HuH-7.5 (cell line): ENCODE measurements at regions not wholly inside any gene's neighbourhood (a gene's known extent, or its start where the extent isn't known, plus 50 kb on each side); places are given as distances from the start of the nearest gene placed in this dataset.

ENCODE experiments used
- DNase-seq: peaks from one replicate; pipeline ENCODE4 v3.0.0; 2011; ENCODE audit warnings: low spot score

- no peak for DNase-seq
These were observed 73.2 kb upstream of the FSTL4 start for GRCh38 chr5:133685402-133686018.

- no peak for DNase-seq
These were observed 71.6 kb upstream of the FSTL4 start for GRCh38 chr5:133683646-133684596.

GRCh38 chr5:133682451-133682850 lies 70.1 kb upstream of the FSTL4 start:
- no peak for DNase-seq

DNA sequence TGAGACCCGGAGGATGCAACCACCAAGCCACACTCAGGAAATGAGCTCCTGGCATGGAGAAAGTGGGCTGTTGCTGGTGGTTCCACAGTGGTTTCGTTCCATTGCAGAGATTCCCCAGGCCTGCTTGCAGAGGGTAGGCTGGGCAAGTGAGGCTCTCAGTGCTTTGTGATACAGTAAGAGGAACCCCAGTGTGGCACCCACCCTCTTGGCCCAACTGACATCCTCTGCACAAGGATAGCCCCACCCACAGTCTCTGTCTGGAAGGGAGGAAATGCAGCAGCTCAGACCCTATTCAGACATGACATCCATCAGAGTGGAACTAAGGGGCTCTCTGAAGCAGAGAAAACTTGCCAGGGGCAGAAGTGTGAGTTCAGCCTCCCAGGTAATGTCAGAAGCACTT lies 69.6 kb upstream of the FSTL4 start:
- DNase-seq, result no peak

DNA sequence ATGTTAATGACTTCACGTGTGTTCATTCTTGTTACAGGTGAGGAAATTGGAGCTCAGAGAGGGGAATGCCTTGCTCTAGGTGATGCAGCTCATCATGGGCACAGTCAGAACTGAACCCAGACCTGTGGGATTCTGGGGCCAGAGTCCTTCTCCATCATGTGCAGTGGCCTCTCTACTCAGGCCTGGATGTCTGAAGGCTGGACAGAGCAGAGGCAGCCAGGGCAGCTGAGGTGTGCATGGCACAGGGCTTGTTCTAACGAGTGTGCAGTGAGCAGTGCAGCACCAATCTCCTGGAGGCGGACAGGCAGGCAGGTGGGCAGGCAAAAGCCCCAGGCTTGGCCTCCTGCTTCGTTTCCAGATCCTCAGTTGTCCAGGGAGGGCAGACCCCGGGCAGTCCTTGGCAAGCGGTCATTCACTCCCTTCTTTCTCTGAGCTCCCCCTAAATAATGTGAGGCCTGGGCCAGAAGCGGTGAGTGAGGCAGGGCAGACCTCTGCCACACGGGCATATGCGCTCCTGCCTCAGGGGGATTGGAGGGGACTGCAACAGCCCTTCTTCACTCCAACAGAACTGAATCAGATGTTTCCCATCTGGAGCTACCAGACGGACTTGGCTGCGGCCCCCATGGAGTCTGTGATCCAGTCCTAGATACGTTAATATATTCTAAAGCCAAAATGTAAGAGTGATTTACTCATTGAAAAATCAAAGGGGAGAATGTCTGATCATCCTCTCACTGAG lies 68.7 kb upstream of the FSTL4 start:
- DNase-seq, result no peak

- DNase-seq, result no peak
These were observed 67.2 kb upstream of the FSTL4 start for GRCh38 chr5:133679534-133679933.

DNA sequence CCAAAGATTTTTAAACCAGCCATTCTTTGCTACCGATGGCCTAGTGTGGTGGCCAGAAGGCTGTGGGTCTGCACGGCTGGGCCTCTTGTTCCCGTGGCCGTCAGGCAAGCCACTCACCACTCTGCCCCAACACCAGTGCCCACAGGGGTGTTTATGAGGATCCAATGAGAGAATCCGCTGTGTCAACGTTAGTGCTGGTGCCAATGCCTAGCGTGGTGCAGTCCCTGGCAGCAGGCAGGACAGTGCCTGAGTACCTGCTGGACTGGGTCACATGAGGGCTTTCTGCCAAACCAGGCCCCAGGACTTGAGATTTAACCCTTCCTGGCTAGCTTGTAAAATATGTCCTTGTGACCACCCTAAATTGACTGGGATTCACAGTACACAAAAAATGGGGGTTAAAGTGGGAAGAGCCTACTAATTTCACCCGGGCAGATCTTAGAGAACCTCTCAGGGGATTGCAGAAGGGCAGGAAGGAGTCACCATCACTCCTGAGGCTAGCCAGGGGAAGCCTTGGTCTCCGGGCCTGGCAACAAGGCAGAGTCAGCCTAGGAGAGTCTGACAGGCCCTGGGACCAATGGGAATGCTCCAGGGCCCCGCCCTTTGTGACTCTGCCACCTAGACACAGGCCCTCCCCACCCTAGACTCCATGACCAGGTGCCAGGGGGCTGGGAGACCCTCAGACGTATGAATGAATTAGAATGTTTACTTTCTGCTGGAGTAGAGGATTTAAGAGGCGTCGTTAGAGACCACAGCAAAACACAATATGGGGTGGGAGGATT lies 63.2 kb upstream of the FSTL4 start:
- no peak for DNase-seq

DNA sequence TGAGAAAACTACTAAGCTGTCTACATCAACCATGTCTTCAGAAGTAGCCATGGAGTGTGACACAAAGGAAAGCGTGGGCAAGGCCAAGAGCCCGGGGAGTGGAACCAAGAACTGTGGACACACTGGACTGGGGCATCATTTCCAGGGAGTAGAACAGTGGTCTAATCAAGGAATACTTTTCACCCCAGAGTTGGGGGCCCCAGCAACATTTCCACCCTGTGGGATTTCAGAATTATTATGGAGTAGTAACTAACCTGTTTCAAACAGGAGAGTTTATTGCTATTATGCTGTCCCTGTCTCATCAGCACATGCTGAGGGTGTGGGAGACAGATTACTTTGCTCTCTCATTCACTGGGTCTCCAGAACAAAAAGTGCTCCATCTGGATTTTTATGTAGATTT lies 58.0 kb upstream of the FSTL4 start:
- DNase-seq, result no peak

DNA sequence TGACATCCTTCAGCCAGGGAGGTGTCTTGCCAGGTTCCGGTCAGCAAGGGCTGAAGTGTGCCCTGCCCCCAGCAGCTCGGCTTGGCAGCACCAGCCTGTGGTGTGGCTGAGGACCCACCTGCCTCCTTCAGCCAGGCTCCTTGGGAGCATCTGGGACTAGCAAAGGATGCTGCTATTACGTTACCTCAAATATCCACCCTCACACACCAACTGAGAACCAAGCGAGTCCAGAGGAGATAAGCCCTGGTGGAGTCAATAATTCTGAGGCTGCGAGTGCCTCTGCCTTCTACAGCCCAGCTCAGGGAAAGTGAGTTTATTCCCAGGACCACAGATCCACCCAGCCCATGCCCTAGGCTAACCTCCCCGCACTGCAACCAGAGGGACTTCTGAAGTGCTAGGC lies 57.1 kb upstream of the FSTL4 start:
- DNase-seq, result no peak

GRCh38 chr5:133668458-133668857 lies 56.1 kb upstream of the FSTL4 start:
- no peak for DNase-seq

DNA sequence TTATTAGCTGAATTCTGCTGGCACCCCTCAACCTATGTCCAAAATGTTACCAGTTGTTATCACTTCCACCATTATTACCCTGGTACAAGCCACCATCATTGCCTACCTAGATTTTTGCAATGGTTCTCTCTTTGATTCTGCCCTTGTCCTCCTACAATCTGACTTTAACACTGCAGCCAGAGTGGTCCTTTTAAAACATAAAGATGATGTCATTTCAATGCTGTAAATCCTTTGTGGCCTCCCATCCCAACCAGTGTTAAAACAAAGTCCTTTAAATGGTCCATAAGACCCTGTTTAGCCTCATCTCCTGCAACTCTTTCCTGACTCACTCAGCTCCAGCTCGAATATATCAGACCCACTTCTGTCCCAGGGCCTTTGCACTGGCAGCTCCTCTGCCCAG lies 54.9 kb upstream of the FSTL4 start:
- no peak for DNase-seq

DNA sequence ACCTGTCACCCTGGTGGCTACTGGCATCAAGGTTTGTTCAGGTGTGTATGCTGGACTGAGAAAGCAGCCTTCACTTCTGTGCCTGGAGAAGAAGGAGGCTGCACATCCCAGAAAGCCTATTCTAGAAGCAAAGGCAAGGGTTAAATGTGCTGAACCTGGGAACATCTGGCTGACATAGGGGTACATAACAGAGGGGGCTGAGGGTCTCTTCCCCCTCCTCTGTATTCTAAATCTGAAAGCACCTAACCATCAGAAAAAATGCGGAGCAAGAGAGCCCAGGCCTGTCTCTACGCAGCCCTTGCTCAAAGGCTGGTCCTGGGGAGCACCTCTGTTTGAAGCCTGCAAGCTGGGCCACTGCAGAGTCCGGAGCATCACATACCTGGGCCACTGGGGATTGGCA lies 53.2 kb upstream of the FSTL4 start:
- DNase-seq, result no peak

GRCh38 chr5:133664422-133664821 lies 52.1 kb upstream of the FSTL4 start:
- DNase-seq, result no peak

DNA sequence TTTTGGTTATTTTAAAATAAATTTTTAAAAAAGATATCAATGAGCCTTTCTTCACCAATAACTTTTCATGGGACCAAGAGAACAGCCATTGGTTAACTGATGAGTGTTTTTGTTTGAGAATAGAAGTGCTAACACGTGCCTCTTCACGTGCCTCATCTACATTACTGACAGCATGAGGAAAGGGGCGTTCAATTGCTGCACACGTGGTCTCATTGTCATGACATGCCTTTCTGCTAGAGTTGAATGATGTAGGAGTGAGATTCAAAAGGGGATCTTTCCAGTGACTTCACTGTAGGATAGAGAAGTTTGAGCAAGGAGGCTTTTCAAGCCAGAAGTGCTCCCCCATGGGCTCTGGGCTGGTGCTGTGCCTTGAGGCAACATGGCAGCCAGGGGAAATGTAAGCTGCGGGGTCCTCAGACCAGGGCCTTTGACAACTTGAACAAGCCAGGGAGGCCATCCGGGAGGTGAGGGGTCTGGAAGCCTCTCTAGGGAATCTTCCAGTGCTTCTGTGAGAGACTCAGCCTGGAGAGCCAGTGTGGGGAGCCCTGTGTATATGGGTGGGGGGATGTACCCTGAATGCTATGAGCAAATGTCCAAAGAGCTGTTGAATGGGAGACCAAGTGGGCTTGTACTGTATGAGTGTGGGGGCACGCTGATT lies 51.2 kb upstream of the FSTL4 start:
- DNase-seq, result no peak

DNA sequence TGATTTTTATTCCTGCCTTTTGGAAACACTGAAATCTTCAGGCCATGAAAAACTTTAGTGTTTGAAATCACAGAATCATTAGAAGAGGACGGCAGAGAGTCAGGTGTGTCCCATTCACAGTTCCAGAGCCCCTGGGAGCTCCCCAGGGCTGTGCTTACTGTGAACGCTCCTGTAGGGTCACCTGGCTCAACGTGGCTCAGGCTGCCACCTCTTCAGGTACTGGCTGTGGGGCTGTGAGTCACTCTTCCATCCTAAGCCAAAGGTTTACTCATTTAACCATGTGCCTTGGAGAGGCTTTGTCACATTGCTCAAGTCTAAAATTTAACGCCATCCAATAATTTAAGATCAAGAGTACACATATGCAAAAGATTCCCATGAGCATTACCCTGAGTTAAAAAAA lies 50.2 kb upstream of the FSTL4 start:
- no peak for DNase-seq
